Breast epithelium (tissue), 3 donors: ENCODE measurements at regions not wholly inside any gene's neighbourhood (a gene's known extent, or its start where the extent isn't known, plus 50 kb on each side); places are given as distances from the start of the nearest gene placed in this dataset.

ENCODE experiments used
- CTCF ChIP-seq, 3 donors: fragments of 450-650 bp; IDR thresholded peaks; one replicate each; pipeline ENCODE4 v1.5.1; 2016 to 2017; ENCODE audit warnings: antibody characterized with exemption in 3 of 3, mild to moderate bottlenecking in 3 of 3, moderate library complexity in 3 of 3
- POLR2A ChIP-seq: fragments of 450-650 bp; IDR thresholded peaks from one replicate; pipeline ENCODE4 v1.6.1; 2016; ENCODE audit warnings: antibody characterized with exemption, mild to moderate bottlenecking, moderate library complexity
- POLR2AphosphoS5 ChIP-seq, 3 donors: sonication (generic); formaldehyde crosslinking; IDR thresholded peaks; one replicate each; pipeline ENCODE4 v1.6.1; 2017; ENCODE audit warnings: antibody characterized with exemption in 3 of 3

- TF ChIP-seq POLR2A (no peak), POLR2AphosphoS5 (IDR thresholded peaks at IDR 0.05) (no peak), CTCF (IDR thresholded peaks at IDR 0.05) (no peak)
Measured at GRCh38 chrX:10393899-10394298, 226.5 kb downstream of the MID1 start.
